ENCODE measurements at regions not wholly inside any gene's neighbourhood (a gene's known extent, or its start where the extent isn't known, plus 50 kb on each side); places are given as distances from the start of the nearest gene placed in this dataset.

DNA sequence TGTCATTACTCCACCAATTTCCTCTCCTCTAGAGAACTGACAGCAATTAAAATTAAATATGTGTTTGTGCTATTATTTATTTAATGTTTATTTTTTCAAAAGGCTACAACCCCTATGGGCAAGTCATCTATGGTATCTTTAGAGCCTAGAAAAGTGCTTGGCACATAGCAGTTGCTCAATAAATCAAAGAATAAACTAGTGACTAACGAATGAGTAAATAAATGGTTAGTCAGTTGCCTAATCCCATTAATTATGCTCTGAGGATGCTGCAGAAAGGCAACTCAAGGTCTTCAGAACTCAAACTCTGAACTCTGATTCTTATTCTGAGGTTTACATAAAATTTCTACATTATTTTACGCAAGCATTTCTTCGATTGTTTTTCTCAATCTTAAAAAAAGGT, 193.0 kb upstream of the TSHZ2 start:
- H3K9ac ChIP-seq (ENCODE audit: low read length): no peak overlapping the region
- H3K36me3 ChIP-seq (ENCODE audit: insufficient read depth, low read length): no peaks in the 10 kb centered on the region
- H3K4me3 ChIP-seq (ENCODE audit: low read length): no peak overlapping the region
- no peaks in the 10 kb centered on the region for H3K79me2 ChIP-seq (replicated peaks; ENCODE audit: insufficient read depth, low read length)
- no peaks in the 10 kb centered on the region for H3K9me3 ChIP-seq (ENCODE audit: low read length)
- H3K9me2 ChIP-seq (ENCODE audit: insufficient read depth, low read length): no peaks in the 10 kb centered on the region
- TF ChIP-seq RAD21 (conservative IDR thresholded peaks at IDR 0.05) (no peak), SMC3 (conservative IDR thresholded peaks at IDR 0.05; ENCODE audit: poor library complexity) (no peak), EZH2 (IDR thresholded peaks at IDR 0.05; ENCODE audit: borderline replicate concordance, insufficient read depth, low read length, poor library complexity, severe bottlenecking) (no peak), MXI1 (conservative IDR thresholded peaks at IDR 0.05; ENCODE audit: poor library complexity, severe bottlenecking) (no peak), TAF1 (IDR thresholded peaks at IDR 0.05; ENCODE audit: low read depth) (no peak), POLR2AphosphoS5 (IDR thresholded peaks at IDR 0.05) (no peak), EP300 (conservative IDR thresholded peaks at IDR 0.05; ENCODE audit: poor library complexity, severe bottlenecking) (no peak)
- TF ChIP-seq, protein P1, sequence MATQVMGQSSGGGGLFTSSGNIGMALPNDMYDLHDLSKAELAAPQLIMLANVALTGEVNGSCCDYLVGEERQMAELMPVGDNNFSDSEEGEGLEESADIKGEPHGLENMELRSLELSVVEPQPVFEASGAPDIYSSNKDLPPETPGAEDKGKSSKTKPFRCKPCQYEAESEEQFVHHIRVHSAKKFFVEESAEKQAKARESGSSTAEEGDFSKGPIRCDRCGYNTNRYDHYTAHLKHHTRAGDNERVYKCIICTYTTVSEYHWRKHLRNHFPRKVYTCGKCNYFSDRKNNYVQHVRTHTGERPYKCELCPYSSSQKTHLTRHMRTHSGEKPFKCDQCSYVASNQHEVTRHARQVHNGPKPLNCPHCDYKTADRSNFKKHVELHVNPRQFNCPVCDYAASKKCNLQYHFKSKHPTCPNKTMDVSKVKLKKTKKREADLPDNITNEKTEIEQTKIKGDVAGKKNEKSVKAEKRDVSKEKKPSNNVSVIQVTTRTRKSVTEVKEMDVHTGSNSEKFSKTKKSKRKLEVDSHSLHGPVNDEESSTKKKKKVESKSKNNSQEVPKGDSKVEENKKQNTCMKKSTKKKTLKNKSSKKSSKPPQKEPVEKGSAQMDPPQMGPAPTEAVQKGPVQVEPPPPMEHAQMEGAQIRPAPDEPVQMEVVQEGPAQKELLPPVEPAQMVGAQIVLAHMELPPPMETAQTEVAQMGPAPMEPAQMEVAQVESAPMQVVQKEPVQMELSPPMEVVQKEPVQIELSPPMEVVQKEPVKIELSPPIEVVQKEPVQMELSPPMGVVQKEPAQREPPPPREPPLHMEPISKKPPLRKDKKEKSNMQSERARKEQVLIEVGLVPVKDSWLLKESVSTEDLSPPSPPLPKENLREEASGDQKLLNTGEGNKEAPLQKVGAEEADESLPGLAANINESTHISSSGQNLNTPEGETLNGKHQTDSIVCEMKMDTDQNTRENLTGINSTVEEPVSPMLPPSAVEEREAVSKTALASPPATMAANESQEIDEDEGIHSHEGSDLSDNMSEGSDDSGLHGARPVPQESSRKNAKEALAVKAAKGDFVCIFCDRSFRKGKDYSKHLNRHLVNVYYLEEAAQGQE (IDR thresholded peaks at IDR 0.05; ENCODE audit: borderline replicate concordance): no peak
- TF ChIP-seq, protein P2, sequence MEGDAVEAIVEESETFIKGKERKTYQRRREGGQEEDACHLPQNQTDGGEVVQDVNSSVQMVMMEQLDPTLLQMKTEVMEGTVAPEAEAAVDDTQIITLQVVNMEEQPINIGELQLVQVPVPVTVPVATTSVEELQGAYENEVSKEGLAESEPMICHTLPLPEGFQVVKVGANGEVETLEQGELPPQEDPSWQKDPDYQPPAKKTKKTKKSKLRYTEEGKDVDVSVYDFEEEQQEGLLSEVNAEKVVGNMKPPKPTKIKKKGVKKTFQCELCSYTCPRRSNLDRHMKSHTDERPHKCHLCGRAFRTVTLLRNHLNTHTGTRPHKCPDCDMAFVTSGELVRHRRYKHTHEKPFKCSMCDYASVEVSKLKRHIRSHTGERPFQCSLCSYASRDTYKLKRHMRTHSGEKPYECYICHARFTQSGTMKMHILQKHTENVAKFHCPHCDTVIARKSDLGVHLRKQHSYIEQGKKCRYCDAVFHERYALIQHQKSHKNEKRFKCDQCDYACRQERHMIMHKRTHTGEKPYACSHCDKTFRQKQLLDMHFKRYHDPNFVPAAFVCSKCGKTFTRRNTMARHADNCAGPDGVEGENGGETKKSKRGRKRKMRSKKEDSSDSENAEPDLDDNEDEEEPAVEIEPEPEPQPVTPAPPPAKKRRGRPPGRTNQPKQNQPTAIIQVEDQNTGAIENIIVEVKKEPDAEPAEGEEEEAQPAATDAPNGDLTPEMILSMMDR (IDR thresholded peaks at IDR 0.05; ENCODE audit: poor library complexity, severe bottlenecking): no peak
- H3F3A ChIP-seq (ENCODE audit: insufficient read depth, low read length, poor library complexity, severe bottlenecking): no peaks in the 10 kb centered on the region
- no peak overlapping the region for H3K27ac ChIP-seq (ENCODE audit: low read length)
- H2AFZ ChIP-seq (ENCODE audit: low read depth, low read length): no peak overlapping the region
- no peaks in the 10 kb centered on the region for H4K20me1 ChIP-seq (ENCODE audit: insufficient read depth)
- no peak overlapping the region for H3K4me2 ChIP-seq (ENCODE audit: low read length)
- no peaks in the 10 kb centered on the region for H3K27me3 ChIP-seq (ENCODE audit: insufficient read depth, low read depth, low read length)

DNA sequence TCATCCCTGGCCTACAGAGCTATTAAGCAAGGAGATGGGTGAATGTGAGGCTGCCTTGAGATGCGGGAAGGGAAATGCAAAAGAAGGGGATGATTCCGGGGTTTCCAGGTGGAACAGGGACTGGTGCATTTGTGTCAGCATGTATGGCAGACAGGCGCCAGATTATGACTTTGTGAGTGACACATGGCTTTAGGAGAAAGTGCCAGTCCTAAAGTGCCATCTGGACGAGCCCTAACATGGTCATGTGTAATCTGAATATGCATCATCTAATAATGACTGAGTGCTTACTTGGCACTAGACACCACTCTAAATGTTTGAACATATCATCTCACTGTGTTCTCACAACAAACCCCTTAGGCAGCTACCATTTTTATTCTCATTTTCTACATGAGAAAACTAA, 195.0 kb upstream of the TSHZ2 start:
- Histone ChIP-seq H3K27me3 (ENCODE audit: insufficient read depth, low read depth, low read length) (no peaks in the 10 kb centered on the region), H3K9me2 (ENCODE audit: insufficient read depth, low read length) (no peaks in the 10 kb centered on the region), H3K9me3 (ENCODE audit: low read length) (no peaks in the 10 kb centered on the region), H3K79me2 (replicated peaks; ENCODE audit: insufficient read depth, low read length) (no peaks in the 10 kb centered on the region), H3K4me3 (ENCODE audit: low read length) (no peak overlapping the region), H3K36me3 (ENCODE audit: insufficient read depth, low read length) (no peaks in the 10 kb centered on the region), H3F3A (ENCODE audit: insufficient read depth, low read length, poor library complexity, severe bottlenecking) (no peaks in the 10 kb centered on the region), H2AFZ (ENCODE audit: low read depth, low read length) (no peak overlapping the region), H3K9ac (ENCODE audit: low read length) (no peak overlapping the region), H3K4me2 (ENCODE audit: low read length) (no peak overlapping the region), H3K27ac (ENCODE audit: low read length) (no peak overlapping the region), H4K20me1 (ENCODE audit: insufficient read depth) (no peaks in the 10 kb centered on the region)
- TF ChIP-seq SMC3 (conservative IDR thresholded peaks at IDR 0.05; ENCODE audit: poor library complexity) (no peak), EZH2 (IDR thresholded peaks at IDR 0.05; ENCODE audit: borderline replicate concordance, insufficient read depth, low read length, poor library complexity, severe bottlenecking) (no peak), EP300 (conservative IDR thresholded peaks at IDR 0.05; ENCODE audit: poor library complexity, severe bottlenecking) (no peak)
- TF ChIP-seq, protein P2 (IDR thresholded peaks at IDR 0.05; ENCODE audit: poor library complexity, severe bottlenecking): no peak
